HCEC 1CT (cell line): ENCODE measurements at regions not wholly inside any gene's neighbourhood (a gene's known extent, or its start where the extent isn't known, plus 50 kb on each side); places are given as distances from the start of the nearest gene placed in this dataset.

ENCODE experiments used
- DNase-seq: peaks from one replicate; pipeline ENCODE4 v3.0.0-alpha.2; 2017

DNA sequence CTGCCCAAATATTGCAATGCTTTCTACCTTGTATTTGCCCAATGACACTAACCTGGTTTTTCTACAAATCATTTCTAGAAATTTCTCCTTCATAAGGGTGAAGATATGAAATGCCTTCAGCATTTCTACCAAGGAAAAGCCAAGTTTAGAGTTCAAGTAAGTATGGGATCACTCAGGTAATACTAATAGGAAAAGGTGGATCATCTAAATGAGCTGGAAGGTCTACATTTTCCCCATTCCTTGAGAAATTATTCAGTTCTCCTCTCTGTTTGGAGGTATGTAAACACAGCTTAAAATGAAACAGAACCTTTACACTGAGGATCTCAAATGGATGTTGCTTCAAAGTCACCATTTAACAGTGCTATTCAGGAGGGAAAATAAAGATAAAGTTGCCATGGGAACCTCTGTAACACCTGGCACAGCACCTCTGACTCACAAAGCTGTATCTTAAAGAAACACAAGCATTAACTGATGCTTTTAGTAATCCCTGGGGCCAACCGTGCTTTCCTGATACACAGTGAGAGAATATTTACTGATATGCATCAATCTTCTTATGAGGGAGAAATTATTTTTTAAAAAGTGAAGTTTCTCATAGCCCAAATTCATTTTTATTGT lies 161.3 kb downstream of the DRD1 start:
- DNase-seq = no peak

GRCh38 chr5:175281714-175282113 lies 162.3 kb downstream of the DRD1 start:
- no peak for DNase-seq

DNA sequence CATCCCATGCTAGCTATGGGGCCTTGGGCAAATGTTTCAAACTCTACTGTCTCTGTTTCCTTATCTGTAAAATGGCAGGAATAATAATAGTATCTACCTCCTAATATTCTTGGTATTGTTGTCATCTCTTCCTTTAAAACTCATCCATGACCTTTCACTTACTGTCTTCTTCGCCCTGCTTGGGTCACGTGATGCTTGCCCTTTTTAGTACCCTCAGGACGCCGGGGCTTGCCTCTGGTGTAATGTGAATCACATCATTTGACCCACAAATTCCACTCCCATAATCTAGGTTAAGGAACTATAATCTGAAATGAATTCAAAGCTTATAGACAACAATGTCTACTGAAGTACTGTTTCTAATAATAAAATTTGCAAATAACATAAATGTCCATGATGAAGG lies 162.7 kb downstream of the DRD1 start:
- DNase-seq = no peak

GRCh38 chr5:175279506-175279905 lies 164.5 kb downstream of the DRD1 start:
- DNase-seq = no peak

DNA sequence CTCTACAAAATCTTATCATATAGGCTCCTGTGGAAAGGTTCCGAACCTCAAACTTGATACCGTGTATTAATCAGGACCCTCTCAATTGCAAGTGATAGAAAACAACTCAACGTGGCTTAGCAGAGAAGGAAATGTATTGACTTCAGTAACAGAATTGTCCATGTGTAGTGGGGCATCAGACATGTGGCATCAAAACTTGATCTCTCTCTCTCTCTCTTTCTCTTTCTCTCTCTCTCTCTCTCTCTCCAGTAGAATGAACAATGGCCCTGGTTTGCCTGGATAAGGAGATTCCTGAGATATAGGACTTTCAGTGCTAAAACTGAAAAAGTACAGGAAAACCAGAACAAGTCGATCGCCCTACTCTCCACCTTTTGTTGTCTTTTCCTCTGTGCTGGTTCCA lies 168.2 kb downstream of the DRD1 start:
- DNase-seq = no peak

DNA sequence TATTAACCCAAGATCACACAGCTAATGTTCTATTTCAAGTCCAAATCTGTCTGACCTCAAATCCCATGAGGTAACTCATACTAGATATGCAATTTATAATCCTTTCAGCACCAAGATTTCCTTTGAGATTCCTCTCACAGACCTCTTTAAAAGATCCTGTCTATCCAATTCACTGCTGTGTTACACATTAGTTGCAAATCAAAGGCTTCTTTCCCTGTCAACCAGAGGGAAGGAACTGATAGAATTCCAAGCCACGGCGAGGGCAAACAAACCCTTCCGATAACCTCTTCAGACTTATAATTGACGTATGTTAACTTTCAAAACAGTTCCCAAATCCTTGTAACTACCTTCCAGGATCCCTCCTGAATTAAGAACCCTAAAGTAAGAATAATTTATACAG lies 168.9 kb downstream of the DRD1 start:
- DNase-seq = no peak

DNA sequence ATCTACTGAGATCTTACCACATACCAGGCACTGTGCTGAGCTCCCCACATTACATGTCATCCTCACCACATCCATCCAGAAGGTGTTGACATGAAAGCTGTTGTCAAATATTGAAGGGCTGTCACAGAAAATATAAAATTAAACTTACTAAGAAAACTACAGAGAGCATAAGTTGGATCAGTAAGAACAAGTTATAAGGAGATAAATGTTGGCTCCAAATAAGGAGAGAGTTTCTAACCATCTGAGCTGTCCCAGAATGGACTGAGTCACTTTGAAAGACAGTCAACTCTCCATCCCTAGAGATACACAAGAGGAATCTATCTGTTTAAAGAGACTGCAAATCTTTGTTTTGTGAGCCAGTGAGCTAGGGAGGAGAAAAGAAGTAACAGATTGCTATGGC lies 169.8 kb downstream of the DRD1 start:
- DNase-seq = no peak

- DNase-seq = no peak
These were observed 179.6 kb downstream of the DRD1 start for GRCh38 chr5:175264406-175264805.

- no peak for DNase-seq
These were observed 180.2 kb downstream of the DRD1 start for GRCh38 chr5:175263776-175264175.

- no peak for DNase-seq
These were observed 182.5 kb downstream of the DRD1 start for GRCh38 chr5:175261526-175261925.

DNA sequence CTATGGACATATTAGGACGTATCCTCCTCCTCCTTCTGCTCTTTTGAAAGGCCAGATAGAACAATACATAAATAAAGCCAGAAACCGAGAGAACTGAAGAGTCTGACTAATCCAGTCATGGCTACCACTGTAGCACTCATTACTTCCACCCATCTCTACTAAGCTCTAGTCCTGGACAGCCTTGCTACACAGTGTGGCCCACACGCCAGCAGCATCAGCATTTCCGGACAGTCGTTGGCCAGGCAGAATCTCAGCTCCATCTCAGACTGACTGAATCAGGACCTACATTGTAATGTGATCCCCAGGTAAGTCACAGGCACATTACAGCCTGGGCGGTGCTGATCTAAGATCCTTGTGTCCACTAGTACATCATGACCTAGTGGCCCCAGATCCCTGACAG lies 182.9 kb downstream of the DRD1 start:
- no peak for DNase-seq

- no peak for DNase-seq
These were observed 186.2 kb downstream of the DRD1 start for GRCh38 chr5:175257847-175258194.

GRCh38 chr5:175257128-175257846 lies 186.7 kb downstream of the DRD1 start:
- DNase-seq = no peak

DNA sequence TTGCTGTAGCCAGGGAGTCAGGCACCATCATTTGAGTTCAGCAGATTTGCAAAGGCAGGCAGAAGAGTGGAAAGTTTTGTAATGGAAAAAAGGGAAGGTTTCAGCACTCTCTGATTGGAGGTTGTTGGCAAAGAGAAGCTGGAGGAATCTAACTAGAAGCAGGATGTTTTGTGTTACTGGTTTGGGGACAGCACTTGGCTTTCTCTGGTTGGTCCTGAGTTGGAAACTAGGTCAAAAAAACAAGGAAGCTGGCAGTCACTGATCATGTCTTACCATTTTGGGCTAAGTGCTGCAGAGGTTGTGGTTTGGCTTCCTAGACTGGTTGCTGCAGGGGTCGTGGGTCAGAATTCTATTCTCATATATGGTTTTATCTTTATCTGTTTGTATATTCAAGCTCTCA lies 189.8 kb downstream of the DRD1 start:
- no peak for DNase-seq

GRCh38 chr5:175253597-175253996 lies 190.4 kb downstream of the DRD1 start:
- DNase-seq = no peak

- no peak for DNase-seq
These were observed 191.7 kb downstream of the DRD1 start for GRCh38 chr5:175252234-175252805.

DNA sequence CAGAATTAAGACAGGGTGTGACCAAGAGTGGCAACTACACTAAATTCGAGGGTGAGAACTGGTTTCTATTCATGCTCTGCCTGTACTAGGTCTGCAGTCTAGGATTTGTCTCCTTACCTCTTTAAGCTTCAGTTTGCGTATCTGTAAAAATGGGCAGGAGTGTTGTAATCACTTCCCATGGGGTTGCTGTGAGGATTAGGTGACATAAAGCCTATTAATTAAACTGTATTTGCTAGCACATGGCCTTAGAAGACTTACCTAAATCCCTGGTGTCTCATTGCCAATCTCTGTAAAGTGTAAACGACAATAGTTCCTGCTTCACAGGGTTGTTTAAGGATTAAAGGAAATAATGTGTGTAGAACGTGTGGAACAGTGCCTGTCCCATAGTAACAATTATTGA lies 193.6 kb downstream of the DRD1 start:
- no peak for DNase-seq

GRCh38 chr5:175248416-175248905 lies 195.5 kb downstream of the DRD1 start:
- no peak for DNase-seq

GRCh38 chr5:175246889-175247520 lies 197.0 kb downstream of the DRD1 start:
- DNase-seq = no peak

GRCh38 chr5:175246242-175246888 lies 197.6 kb downstream of the DRD1 start:
- DNase-seq = peak; percentile 79

DNA sequence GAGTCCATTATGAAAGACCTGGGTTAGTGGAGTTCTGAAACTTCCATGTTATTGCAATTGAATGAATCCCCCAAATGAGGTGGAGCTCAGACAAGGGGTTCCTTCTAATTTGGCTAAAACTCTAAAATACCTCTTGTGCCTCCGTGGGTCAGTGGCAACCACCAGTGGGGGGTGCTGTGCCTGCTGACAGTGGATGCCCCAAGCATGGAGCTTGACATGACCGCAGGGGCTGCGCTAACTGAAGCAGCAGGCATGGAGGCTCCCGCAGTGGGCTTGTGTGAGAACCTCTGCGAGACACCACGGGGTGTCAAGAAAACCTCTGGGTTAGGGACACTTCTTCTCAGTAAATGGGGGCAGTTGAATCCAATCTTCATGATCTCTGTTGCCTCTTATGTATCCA lies 200.5 kb downstream of the DRD1 start:
- no peak for DNase-seq

- DNase-seq = no peak
These were observed 201.8 kb downstream of the DRD1 start for GRCh38 chr5:175242207-175242606.

DNA sequence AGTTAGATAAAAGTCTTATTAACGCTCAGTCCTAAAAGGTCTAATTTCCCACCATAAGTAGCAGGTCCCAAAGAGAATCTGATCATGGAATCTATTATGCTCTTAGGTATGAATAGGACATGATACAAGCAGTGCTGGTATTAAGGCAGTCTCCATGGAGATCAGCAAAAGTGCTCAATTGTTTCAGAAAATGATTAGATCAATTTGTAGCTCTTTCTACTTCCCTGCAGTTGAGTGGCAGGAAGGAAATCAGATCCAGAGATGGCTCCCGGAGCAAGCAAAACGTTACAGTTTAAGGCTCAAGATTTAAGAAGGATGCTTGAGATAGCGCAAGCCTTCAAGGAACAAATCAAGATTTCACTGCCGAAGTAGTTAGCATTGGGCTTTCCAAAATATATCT lies 205.7 kb downstream of the DRD1 start:
- no peak for DNase-seq

- DNase-seq = no peak
These were observed 207.8 kb downstream of the DRD1 start for GRCh38 chr5:175236176-175236575.
